ENCODE measurements at regions not wholly inside any gene's neighbourhood (a gene's known extent, or its start where the extent isn't known, plus 50 kb on each side); places are given as distances from the start of the nearest gene placed in this dataset.

GRCh38 chr11:27857014-27857413 lies 156.8 kb upstream of the BDNF start:
- no peak for DNase-seq (ENCODE audit: low spot score)
- Histone ChIP-seq H3K4me3 (ENCODE audit: low read depth in 1 of 3, low read length in 3 of 3) (no peak overlapping the region), H3K9ac (ENCODE audit: low read depth in 1 of 2, low read length in 2 of 2) (no peak overlapping the region), H3K27ac (ENCODE audit: low read depth in 1 of 2, low read length in 2 of 2) (no peak overlapping the region), H3K4me1 (ENCODE audit: control insufficient read depth in 4 of 4, insufficient read depth in 4 of 4, low read length in 3 of 4) (no peaks in the 10 kb centered on the region), H3K27me3 (ENCODE audit: control insufficient read depth in 4 of 4, insufficient read depth in 4 of 4, low read length in 3 of 4) (peaks cover 0 to 4% (median 1%) of the 10 kb centered on the region in 4 donors), H3K36me3 (ENCODE audit: control insufficient read depth in 4 of 4, insufficient read depth in 3 of 4, low read depth in 1 of 4, low read length in 3 of 4) (no peaks in the 10 kb centered on the region), H3K9me3 (ENCODE audit: control insufficient read depth in 4 of 4, low read length in 3 of 4) (no peaks in the 10 kb centered on the region)
- WGBS: 63% methylated on average over 4 of the region's 4 CpGs
- no peak for TF ChIP-seq HNF4A (conservative IDR thresholded peaks at IDR 0.05)
- no peak for TF ChIP-seq FOXA1 (IDR thresholded peaks at IDR 0.05)
- TF ChIP-seq GABPA (IDR thresholded peaks at IDR 0.05 in 1 of 2, conservative IDR thresholded peaks at IDR 0.05 in 1 of 2): no peak

- no peaks in the 10 kb centered on the region for H3K4me1 ChIP-seq (ENCODE audit: control insufficient read depth in 4 of 4, insufficient read depth in 4 of 4, low read length in 3 of 4)
- peaks cover 0 to 3% (median 0%) of the 10 kb centered on the region in 4 donors for H3K27me3 ChIP-seq (ENCODE audit: control insufficient read depth in 4 of 4, insufficient read depth in 4 of 4, low read length in 3 of 4)
- no peak overlapping the region for H3K4me3 ChIP-seq (ENCODE audit: low read depth in 1 of 3, low read length in 3 of 3)
- DNase-seq (ENCODE audit: low spot score): no peak
- no peak overlapping the region for H3K9ac ChIP-seq (ENCODE audit: low read depth in 1 of 2, low read length in 2 of 2)
- H3K36me3 ChIP-seq (ENCODE audit: control insufficient read depth in 4 of 4, insufficient read depth in 3 of 4, low read depth in 1 of 4, low read length in 3 of 4): no peaks in the 10 kb centered on the region
- H3K27ac ChIP-seq (ENCODE audit: low read depth in 1 of 2, low read length in 2 of 2): no peak overlapping the region
- TF ChIP-seq HNF4G (IDR thresholded peaks at IDR 0.05): no peak
- TF ChIP-seq REST (IDR thresholded peaks at IDR 0.05): no peak
- no peak for TF ChIP-seq RAD21 (IDR thresholded peaks at IDR 0.05)
- no peak for TF ChIP-seq YY1 (IDR thresholded peaks at IDR 0.05)
- no peak for TF ChIP-seq FOXA2 (IDR thresholded peaks at IDR 0.05)
- H3K9me3 ChIP-seq (ENCODE audit: control insufficient read depth in 4 of 4, low read length in 3 of 4): peaks cover 0 to 2% (median 0%) of the 10 kb centered on the region in 4 donors
Observed at GRCh38 chr11:27848423-27848822, 148.2 kb upstream of the BDNF start.

- Histone ChIP-seq H3K4me3 (ENCODE audit: low read depth in 1 of 3, low read length in 3 of 3) (no peak overlapping the region), H3K4me1 (ENCODE audit: control insufficient read depth in 4 of 4, insufficient read depth in 4 of 4, low read length in 3 of 4) (no peaks in the 10 kb centered on the region), H3K9ac (ENCODE audit: low read depth in 1 of 2, low read length in 2 of 2) (no peak overlapping the region), H3K27ac (ENCODE audit: low read depth in 1 of 2, low read length in 2 of 2) (no peak overlapping the region), H3K9me3 (ENCODE audit: control insufficient read depth in 4 of 4, low read length in 3 of 4) (peaks cover 0 to 2% (median 0%) of the 10 kb centered on the region in 4 donors), H3K27me3 (ENCODE audit: control insufficient read depth in 4 of 4, insufficient read depth in 4 of 4, low read length in 3 of 4) (peaks cover 0 to 3% (median 0%) of the 10 kb centered on the region in 4 donors), H3K36me3 (ENCODE audit: control insufficient read depth in 4 of 4, insufficient read depth in 3 of 4, low read depth in 1 of 4, low read length in 3 of 4) (no peaks in the 10 kb centered on the region)
- no peak for DNase-seq (ENCODE audit: low spot score)
- TF ChIP-seq TAF1 (conservative IDR thresholded peaks at IDR 0.05): no peak
- no peak for TF ChIP-seq HNF4A (conservative IDR thresholded peaks at IDR 0.05)
- TF ChIP-seq GABPA (IDR thresholded peaks at IDR 0.05 in 1 of 2, conservative IDR thresholded peaks at IDR 0.05 in 1 of 2): no peak
- TF ChIP-seq NR2F2 (IDR thresholded peaks at IDR 0.05): no peak
- no peak for TF ChIP-seq RAD21 (IDR thresholded peaks at IDR 0.05)
- TF ChIP-seq ZBTB33 (IDR thresholded peaks at IDR 0.05): no peak
- no peak for TF ChIP-seq RXRA (IDR thresholded peaks at IDR 0.05)
- no peak for TF ChIP-seq HNF4G (IDR thresholded peaks at IDR 0.05)
- TF ChIP-seq, protein P1, sequence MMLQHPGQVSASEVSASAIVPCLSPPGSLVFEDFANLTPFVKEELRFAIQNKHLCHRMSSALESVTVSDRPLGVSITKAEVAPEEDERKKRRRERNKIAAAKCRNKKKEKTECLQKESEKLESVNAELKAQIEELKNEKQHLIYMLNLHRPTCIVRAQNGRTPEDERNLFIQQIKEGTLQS (IDR thresholded peaks at IDR 0.05): no peak
- TF ChIP-seq SP1 (IDR thresholded peaks at IDR 0.05): no peak
- TF ChIP-seq CTCF (IDR thresholded peaks at IDR 0.05; ENCODE audit: low read depth, low read length, missing input control): no peak
- no peak for TF ChIP-seq FOXA1 (IDR thresholded peaks at IDR 0.05)
- TF ChIP-seq, protein P2, sequence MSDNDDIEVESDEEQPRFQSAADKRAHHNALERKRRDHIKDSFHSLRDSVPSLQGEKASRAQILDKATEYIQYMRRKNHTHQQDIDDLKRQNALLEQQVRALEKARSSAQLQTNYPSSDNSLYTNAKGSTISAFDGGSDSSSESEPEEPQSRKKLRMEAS (IDR thresholded peaks at IDR 0.05): no peak
- TF ChIP-seq REST (IDR thresholded peaks at IDR 0.05): no peak
- TF ChIP-seq FOXA2 (IDR thresholded peaks at IDR 0.05): no peak
- no peak for TF ChIP-seq JUND (IDR thresholded peaks at IDR 0.05)
Observed at GRCh38 chr11:27847496-27847895, 147.2 kb upstream of the BDNF start.

All from liver (tissue), 8 donors.